Activated CD4-positive, alpha-beta T cell treated with anti-CD3 and anti-CD28 coated beads, Interleukin-10, Interleukin-2, amounts not matched to agents 100 ng/mL and 50 ng/mL, durations not matched to agents 16 hours and 8 hours (primary cell): ENCODE measurements at regions not wholly inside any gene's neighbourhood (a gene's known extent, or its start where the extent isn't known, plus 50 kb on each side); places are given as distances from the start of the nearest gene placed in this dataset.
"Not testable (repeated sequence)": the region's sequence is repeated elsewhere in the genome, so short reads cannot be mapped to it uniquely, and the experiment has no call there.

Experiments used
- DNase-seq: peaks from one replicate; pipeline ENCODE4 v3.0.0-alpha.2; 2020

DNA sequence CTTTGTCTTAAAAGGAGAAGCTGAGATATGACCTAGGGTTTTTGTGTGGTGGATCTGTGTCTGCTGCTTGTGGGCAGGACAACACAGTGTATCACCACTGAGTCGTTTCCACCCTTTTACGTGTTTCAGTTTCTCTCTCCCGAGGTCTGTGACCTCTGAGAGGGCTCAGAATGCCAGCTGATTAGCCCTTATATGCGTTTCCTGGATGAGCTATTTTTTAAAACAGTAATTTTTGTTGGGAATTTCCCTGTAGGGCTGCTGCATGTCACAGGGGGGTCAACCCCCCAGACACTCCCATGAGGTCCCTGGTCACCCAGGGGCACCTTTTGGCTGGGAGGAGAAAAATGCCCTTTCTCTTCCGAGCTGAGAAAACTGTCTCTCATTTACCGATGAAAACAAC, 170.4 kb upstream of the CASK start:
- DNase-seq, result no peak

DNA sequence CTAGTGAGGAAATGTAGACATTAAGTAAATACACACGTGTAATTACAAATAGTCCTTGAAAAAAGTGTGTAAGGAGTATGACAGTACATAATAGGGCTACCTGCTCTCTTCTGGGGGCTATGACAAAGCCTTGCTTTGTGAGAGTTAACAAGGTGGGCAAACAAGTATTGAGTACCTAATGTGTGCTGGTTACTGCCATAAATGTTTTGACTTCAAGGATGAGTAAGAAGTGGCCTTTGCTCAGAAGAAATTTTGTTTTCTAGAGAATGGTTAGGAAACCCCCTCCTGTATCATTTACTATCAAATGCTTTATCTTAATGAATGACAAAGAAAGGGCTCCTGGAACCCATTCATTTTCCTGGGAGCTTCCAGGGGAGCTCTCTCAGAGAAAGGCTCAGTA, 167.0 kb upstream of the CASK start:
- DNase-seq, result peak; percentile 24

DNA sequence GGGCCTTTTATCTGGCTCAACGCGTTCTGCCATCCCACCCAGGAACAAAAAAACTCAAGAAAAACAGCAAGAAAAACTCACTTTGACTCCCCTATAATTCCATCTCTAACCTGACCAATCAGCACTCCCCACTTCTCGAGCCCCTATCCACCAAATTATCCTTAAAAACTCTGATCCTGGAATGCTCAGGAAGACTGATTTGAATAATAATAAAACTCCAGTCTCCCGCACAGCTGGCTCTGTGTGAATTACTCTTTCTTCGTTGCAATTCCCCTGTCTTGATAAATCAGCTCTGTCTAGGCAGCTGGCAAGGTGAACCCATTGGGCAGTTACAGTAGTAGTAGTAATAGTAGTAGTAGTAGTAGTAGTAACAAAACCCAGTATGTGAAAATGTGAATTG, 165.7 kb upstream of the CASK start:
- DNase-seq, result no peak

DNA sequence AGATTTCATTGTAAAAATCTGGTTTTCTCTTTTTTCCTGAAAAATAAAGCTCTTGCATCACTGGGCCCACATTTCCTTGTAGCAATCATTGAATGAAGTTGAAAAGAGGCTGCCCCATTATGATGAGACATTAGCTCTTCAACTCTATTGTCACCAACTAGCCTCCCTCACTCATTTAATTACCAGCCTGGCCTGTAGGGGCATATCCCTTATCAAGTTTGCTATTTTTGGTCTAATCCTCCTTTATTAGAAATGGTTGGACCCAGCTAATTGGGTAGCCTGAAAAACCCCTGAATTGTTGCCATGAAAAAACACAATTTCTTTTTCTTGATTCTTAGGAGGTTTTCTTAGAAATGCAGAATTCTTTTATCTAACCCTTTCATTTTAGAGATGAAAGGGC, 164.6 kb upstream of the CASK start:
- DNase-seq, result no peak

DNA sequence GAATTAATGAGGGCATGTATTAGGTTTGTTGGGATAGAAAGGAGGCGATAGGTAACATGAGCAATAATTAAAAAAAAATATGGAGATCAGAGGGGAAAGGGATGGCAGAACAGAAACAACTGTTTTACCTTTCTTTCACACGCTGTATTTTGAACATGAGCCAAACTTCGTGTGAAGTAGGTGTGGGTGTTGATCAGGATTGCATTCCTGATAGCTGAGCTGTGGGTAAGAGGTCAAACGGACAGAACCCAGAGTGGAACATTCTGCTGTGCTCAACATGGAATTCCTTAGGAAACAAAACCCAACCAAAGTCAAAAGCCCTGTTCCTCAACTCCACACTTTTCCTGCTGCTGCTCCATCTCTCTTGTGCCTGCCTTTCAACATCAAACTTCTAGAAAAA, 162.5 kb upstream of the CASK start:
- no peak for DNase-seq

DNA sequence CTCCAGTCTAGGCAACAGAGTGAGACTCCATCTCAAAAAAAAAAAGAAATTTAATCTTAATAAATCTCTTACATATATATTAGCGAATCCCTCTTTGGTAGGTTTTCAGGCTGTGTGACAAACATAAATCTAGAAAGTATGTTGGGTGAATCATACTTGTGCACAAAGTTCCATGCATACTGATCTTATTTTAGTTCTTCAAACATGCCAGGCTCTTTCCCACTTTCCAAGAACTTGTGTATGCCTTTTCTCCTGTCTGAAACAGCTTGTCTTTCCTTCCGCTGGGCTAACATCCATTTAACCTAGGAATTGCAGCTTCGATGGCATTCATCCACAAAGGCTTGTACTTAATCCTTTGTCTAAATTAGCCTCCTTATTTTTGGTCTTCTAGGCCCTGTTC, 156.6 kb upstream of the CASK start:
- DNase-seq, result no peak

DNA sequence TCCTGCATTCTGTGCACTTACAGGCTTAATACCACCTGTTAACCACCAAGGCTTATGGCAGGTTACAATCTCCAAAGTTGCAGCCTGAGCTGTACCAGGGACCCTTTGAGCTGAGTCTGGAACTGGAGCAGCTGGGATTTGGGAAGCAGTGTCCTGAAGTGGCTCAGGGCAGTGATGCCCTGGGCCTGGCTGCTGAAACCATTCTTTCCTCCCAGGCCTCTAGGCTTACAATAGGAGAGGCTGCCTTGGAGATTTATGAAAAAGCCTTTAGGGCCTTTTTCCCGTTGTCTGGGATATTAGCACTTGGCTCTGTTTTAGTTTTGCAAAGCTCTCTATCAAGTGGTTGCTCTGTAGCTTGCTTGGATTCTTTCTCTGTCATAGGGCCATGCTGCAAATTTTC, 154.3 kb upstream of the CASK start:
- DNase-seq, result no peak

DNA sequence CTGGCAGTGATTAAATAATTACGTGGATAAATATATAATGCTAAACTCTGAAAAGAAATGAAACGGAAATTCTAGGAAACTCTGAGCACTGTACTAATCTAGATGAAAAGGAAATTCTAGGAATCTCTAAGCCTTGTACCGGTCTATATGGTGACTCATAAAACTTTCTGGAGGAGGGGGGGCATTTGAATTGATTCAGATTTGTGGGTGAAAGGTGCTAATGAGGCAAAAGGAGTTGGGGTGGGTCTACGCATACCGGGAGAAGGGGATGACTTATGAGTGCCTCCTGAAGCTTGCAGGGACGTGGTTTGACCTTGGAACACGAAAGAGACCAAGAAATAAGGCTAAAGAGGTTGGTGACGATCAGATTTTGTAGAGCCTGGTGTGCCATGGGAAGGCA, 151.7 kb upstream of the CASK start:
- DNase-seq, result peak; percentile 31

DNA sequence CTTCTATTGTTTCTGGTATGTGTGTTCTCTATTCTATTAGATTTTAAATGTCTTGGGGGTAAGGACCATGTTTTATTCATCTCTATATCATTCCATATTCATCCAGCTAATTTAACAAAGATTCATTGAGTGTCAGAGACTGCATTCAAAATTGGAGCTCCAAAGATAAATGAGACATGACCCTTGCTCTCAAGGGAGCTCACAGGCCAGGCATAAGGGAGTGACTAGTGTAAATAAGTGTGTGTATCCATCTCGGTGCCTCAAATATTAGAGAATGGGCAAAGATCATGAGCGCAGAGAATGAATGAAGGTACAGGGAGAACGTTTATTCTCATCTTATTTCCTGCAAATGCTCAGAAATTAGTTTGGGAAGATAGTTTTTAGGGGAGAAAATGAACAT, 150.1 kb upstream of the CASK start:
- no peak for DNase-seq

DNA sequence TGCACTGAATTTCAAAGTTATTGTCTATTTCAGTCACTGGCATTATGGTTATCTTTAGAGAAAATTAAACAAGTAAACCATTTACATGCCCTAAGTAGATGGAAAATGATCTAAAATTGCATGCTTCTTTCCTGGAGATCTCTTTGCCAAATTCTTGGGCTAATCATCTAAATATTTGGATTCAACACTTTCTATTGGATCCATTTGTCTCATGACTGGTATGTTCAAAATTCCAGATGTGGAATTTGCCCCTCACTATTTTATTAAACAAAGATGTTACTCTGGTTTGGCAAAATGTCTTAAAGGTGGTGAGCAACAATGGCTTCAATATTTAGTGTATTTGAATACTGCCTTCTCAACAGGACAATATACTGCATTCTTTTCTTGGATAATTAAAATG, 147.5 kb upstream of the CASK start:
- no peak for DNase-seq

DNA sequence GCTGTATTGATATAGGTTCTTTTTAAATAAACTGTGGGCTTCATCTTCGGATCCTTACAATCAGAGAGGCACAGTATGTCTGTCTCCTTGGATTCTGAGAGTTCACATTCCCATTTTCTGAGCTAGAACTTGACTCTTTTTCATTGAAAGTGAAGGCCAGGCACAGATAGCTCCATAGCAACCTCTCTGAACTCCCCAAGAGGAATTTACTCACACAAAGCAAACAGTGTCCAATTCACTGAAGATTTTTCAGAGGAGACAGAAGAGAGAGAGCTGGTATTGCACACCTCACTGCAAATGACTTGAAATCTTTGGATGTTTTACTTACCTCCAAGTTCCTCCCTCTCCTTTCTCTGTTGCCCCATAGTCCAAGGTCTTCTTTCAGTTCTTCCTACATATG, 130.9 kb upstream of the CASK start:
- no peak for DNase-seq

DNA sequence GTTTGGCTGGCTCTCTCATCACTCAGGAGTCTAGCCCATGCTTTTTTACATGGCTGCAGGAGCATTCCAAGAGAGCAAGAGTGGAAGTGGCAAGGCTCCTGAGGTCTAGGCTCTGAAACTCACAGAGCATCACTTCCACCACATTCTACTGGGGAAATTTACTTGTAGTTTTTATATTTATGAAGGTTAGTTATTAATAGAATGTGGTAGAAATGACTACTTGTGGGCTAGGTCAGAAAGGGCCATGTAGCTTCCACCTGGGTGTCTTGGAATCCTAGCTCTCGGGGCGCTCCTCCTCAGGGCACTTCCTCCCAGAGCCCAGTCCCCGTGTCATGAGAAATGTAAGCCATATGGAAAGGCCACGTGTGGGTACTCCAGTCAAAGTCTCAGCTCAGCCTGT, 127.0 kb upstream of the CASK start:
- no peak for DNase-seq

DNA sequence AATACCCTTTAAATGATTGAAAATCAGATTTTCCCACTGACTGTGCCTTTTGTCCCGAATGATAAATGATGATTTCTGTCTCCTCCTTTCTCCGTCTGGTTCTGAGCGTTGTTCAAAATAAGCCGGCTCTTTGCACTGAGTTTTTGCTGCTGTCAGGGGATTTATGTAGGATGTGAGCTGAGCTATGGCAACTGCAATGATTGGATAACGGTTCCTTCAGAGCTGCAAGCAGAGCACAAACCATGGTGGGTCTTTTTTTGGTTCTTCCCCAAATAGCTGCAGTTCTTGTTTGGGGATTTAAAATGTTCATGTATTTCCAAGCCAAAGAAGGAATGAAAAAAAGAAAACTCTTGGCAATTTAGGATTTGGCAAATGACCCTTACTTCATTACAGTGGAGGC, 124.5 kb upstream of the CASK start:
- DNase-seq, result no peak

DNA sequence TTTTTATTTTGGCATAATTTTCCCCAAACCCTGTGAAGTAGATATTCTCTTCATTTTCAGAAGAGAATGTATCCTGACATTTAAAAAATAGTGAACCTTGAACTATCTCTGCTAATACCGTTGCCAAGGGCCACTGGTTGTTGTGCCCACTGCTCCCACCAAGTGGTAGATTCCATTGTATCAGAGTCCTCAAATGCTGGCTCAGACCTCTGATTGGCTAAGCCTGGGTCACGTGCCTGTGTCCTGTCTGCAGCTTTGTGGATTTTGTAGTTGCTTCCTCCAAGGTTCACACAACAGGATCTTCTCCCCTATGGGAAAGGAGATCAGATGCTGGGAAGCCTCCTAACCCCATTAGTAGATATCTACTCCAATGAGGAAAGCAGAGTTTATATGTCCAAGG, 104.8 kb upstream of the CASK start:
- DNase-seq, result no peak

DNA sequence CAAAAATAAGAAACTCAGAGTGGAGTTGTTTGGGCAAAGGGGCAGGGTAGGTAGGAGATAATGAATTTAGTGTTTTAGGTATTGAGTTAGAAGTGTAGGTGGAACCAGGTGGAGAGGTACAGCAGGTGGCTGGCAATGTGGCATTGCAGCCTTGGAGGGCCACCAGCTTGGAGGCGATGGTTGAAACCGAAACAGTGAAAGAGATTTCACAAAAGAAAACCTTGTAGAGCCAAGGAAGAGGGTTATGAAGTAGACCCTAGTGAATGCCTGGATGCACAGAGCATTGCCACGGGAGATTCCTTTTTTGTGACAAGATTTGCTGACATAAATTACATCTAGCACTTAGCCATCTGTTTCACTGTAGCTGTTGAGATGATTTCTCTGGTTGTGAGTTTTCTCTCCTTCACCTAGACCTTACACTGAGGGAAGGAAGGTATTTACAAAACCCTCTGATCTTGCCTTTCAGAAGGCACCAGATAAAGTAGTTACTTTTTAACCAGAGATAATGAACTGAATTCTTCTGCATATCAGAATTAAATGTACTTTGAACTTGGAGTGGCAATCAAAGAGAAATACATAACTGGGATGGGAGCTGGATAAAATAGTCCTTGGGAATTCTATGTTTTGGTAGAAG, 104.1 kb upstream of the CASK start:
- no peak for DNase-seq

DNA sequence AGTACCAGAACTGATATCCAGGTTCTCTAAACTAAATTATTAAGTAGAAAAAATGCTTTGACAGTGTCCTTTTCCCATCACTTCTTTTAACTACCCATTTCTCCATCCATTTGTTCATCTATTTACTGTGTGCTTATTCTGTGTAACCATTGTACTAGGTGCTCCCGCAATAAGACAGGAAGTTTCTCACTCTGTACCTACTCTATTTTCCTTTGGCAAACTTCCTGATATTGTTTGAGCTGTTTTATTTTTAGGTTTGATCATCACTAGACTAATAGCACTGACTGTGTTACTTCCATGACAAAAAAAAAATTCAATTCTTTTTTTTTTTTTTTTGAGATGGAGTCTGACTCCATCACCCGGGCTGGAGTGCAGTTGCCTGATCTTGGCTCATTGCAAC, 102.5 kb upstream of the CASK start:
- DNase-seq, result no peak

DNA sequence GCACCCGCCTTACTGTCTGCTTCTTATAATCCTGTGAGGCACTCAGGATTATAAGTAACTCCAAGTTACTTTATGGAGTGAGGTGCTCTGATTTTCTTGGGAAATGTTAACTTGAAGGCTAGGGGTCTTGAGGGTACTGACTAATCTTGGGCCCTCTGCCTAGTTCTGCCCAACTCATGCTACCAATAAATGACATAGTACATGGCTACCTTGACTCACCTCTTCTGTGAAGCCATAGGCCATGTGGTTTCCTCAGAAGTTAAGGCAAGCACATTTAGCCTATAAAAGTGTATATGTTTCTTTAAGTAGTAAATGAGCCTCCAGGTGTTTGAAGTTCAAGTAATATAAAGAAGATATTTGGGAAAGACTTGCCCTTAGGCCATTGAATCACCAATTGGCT, 99.8 kb upstream of the CASK start:
- DNase-seq, result no peak

DNA sequence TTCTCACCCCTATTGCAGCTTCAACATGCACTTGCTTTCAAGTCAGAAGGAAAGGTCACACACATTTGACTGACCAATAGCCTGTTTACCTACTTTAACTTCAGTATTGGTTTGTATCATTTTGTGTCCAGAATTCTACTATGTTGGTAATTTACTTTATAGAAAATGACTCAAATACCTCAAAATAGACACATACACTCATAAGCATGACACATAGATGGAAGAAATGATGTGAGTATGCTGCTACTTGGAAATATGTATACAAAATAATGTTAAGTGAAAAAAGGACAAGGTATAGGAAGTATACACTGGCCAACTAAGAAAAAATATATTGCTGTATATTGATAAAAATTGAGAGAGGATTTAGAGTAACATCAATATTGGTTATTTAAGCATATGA, 98.8 kb upstream of the CASK start:
- no peak for DNase-seq

DNA sequence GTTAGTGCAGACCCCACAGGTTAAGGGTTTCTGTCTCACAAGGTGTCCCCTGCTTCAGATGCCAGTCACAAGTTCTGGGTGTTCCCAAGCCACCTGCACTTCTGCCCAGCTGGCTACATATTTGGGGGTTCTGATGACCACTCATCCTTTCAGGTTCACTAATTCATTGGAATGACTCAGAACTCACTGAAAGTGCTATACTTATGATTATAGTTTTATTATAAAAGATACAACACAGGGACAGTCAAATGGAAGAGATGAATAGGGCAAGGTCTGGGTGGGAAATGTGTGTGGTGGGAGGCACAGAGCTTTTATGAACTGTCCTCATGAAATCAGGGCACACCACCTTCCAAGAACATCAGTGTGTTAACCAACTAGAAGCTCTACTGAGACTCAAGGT, 97.7 kb upstream of the CASK start:
- no peak for DNase-seq

DNA sequence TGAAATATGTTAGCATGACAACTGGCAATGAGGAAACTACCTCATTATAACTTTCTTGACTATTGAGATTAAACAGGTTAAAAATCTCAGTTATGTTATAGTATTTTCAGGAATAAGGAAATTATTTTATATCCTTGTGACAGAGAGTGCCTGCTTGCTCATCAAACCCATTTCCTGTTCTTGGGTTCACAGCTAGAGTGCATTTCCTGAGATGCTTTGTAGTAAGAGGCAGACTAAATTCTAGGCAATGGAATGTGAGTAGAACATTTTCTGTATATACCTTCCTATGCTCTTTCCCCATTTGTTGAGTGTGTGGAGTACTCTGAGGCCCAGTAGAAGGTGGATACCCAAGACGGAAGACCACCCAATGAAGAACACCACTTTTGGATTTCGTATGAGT, 96.9 kb upstream of the CASK start:
- DNase-seq, result no peak

DNA sequence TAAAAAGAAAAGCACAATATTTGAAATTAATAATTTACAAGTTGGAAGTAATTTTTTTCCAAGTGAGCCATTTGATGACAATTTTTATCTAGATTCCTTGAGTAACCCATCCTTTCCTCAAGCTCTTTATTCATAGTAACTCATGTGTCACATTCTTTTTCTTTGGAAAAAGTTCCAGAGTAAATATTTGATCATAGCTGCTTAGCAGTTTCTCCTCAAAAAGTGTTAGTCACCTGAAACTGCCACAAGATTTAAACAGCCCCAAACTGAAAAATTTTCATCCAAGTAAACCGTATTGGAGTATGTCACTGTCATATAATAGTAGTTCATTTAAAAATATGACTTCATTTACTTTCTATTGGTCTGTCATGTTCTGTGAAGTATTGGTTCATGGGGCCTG, 94.6 kb upstream of the CASK start:
- DNase-seq, result no peak

DNA sequence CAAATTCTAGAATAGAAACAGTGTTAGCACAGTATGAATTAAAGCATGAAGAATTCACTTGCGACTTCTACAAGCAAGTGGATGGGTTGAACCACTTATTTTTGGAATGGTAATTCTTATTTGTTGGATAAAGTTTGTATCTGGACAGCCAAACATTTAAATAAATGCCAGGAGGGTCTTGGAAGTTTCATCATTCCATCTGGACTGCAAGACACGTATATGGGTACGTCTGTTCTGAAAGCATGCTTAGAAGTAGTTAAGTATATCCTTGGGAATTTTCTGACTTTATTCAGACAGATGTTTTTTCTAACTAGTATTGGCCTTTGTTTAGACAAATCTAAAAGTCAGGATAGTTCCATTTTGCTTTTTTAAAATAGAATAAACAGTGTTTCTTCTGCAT, 77.5 kb upstream of the CASK start:
- DNase-seq, result no peak

DNA sequence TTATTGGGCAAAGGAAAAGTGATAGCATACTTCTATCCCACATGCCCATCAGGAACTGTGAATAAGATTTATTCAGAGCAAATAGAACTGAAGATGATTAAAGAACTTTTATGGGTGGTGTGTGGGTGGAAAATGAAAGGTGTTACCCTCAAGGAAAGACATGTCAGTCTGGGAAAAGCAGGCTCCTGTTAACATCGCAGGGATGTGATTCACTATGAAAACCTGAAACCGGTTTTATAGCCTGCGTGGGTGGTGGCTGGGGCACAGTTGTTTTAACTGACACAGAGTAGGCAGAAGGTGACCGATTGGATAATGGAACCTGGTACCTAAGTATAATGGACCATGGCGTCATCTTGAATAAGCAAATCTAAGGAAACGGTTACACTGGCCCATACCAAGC, 61.3 kb upstream of the CASK start:
- no peak for DNase-seq

DNA sequence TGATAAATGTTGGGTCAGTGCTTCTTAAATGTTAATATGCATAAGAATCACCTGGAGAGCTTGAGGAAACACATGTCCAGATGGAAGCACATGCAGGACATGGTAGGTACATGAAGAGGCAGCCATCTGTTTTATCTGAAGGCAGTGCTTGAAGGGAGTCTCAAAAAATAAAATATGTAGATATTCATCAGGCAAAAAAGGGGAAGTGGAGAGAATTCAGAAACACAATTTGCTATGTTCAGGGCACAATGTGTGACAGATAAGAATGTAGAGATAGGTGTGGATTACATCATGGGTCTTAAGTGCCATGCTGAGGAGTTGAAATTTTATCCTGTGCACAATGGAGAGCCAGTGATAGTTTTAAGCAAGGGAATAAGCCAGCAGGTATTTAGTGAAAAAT, 59.6 kb upstream of the CASK start:
- no peak for DNase-seq

DNA sequence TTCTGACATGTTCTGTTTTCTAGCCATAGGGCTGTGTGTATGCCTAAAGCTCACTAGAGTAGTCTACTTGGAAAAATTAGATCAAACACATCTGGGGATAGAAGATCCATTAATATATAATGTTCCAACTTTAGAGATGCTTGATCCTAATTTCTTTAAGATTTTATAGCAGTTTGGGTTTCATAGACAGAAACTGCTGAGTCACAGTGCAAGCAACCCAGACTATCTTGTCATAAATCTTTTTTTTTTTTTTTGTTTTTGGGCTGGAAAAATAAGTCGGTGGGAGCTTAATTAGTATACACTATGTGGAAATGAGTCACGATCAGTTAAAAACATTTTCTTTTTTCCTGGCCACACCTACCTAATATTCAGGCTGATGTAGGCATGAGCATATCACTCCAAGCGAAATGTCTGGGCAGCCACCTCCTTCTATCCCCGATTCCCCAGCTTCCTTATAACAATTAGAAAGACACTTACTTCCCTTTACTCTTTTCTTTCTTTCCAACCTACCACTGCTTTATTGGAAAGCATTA, 58.2 kb upstream of the CASK start:
- DNase-seq, result no peak

DNA sequence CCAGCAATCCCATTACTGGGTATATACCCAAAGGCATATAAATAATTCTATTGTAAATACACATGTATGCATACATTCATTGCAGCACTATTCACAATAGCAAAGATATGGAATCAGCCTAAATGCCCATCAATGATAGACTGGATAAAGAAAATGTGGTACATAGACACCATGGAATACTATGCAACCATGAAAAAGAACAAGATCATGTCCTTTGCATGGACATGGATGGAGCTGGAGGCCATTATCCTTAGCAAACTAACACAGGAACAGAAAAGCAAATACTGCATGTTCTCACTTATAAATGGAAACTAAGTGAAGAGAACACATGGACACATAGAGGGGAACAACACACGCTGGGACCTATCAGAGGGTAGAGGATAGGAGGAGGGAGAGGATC, 51.3 kb upstream of the CASK start:
- not testable (repeated sequence) for DNase-seq
